ENCODE measurements at regions not wholly inside any gene's neighbourhood (a gene's known extent, or its start where the extent isn't known, plus 50 kb on each side); places are given as distances from the start of the nearest gene placed in this dataset.

- TF ChIP-seq CTCF (IDR thresholded peaks at IDR 0.05): no peak
- no peak for TF ChIP-seq POLR2A (IDR thresholded peaks at IDR 0.05)
These were observed 756.6 kb upstream of the GCFC2 start for GRCh38 chr2:76467326-76467725.
